ENCODE measurements at regions not wholly inside any gene's neighbourhood (a gene's known extent, or its start where the extent isn't known, plus 50 kb on each side); places are given as distances from the start of the nearest gene placed in this dataset.

- no peak for TF ChIP-seq CTCF (IDR thresholded peaks at IDR 0.05)
- no peak for TF ChIP-seq POLR2A (IDR thresholded peaks at IDR 0.05)
- TF ChIP-seq EP300 (IDR thresholded peaks at IDR 0.05), result no peak
- no peak for TF ChIP-seq POLR2AphosphoS5 (IDR thresholded peaks at IDR 0.05)
Observed at GRCh38 chr18:56319953-56320352, 318.4 kb downstream of the TXNL1 start.
